ENCODE measurements at regions not wholly inside any gene's neighbourhood (a gene's known extent, or its start where the extent isn't known, plus 50 kb on each side); places are given as distances from the start of the nearest gene placed in this dataset.

DNA sequence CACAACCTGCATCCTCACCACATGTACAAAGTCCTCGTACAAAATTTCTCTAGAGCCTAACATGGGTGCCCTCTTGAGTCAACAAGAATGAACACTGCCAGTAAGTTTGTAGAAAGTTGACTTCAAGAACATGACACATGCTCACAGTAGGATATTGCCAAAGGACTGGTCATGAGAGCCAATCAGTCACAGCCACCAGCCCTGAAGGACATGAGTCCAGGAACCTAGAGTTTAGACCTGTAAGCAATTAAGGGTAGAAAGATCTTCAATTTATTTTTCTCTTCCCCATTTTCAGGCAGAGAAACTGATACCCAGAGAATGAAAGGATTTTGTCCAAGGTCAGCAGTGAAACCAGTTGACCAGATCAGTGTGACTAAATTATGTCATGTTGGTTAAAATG is 96.1 kb downstream of the MAFB start:
- TF ChIP-seq TAF1 (IDR thresholded peaks at IDR 0.05; ENCODE audit: low read depth, low read length) (no peak), POU2F2 (IDR thresholded peaks at IDR 0.05; ENCODE audit: low read depth, low read length) (no peak), SPI1 (IDR thresholded peaks at IDR 0.05; ENCODE audit: low read depth, low read length) (no peak), POLR2A (IDR thresholded peaks at IDR 0.05; ENCODE audit: low read depth, low read length) (no peak), POLR2AphosphoS5 (IDR thresholded peaks at IDR 0.05; ENCODE audit: low read depth, low read length) (no peak), PAX5 (IDR thresholded peaks at IDR 0.05; ENCODE audit: insufficient read depth, low read length, severe bottlenecking) (no peak)
- no peak for FAIRE-seq
- DNase-seq (ENCODE audit: insufficient read length, low spot score), result no peak

DNA sequence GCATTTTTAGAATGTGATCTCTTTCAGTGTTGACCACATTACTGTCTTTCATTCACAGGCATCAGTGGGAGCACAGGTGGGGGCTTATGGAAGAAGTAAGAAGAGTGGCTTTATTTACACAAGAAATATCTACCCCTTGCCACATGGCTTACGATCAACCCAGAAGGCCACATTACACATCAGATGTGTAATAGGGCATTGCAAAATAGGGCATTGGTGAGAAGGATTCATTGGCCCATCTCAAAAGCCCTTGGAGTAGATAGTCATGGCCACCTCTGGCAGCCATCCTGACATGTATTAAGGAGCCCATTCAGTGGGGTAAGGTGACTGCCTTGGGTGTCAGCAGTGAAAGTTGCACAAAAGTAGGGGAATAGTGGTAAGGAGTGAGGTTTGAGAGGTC is 97.5 kb downstream of the MAFB start:
- DNase-seq (ENCODE audit: insufficient read length, low spot score) (no peak), FAIRE-seq (no peak)
- TF ChIP-seq POLR2AphosphoS5 (IDR thresholded peaks at IDR 0.05; ENCODE audit: low read depth, low read length) (no peak), POU2F2 (IDR thresholded peaks at IDR 0.05; ENCODE audit: low read depth, low read length) (no peak), PAX5 (IDR thresholded peaks at IDR 0.05; ENCODE audit: insufficient read depth, low read length, severe bottlenecking) (no peak), TAF1 (IDR thresholded peaks at IDR 0.05; ENCODE audit: low read depth, low read length) (no peak)

DNA sequence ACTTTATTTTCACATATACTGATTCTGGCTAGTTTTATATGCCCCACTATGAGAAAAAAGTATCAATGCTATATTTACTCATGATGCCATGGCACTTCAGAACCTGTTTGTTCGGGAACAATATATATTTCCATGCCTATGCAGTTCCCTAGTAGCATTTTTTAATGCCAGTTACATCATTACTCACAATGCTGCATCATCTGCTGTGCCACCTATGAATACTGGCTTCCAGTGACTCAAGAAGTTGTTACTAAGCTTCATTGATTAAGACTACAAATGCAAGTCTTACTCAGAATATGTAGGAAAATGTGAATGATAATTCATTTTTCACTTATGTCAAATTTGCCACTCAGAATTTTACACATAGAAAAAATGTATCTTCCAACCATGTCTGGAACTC is 97.9 kb downstream of the MAFB start:
- DNase-seq (ENCODE audit: insufficient read length, low spot score) (no peak), FAIRE-seq (no peak)
- TF ChIP-seq PAX5 (IDR thresholded peaks at IDR 0.05; ENCODE audit: insufficient read depth, low read length, severe bottlenecking) (no peak), TAF1 (IDR thresholded peaks at IDR 0.05; ENCODE audit: low read depth, low read length) (no peak), SPI1 (IDR thresholded peaks at IDR 0.05; ENCODE audit: low read depth, low read length) (no peak), POLR2AphosphoS5 (IDR thresholded peaks at IDR 0.05; ENCODE audit: low read depth, low read length) (no peak), POU2F2 (IDR thresholded peaks at IDR 0.05; ENCODE audit: low read depth, low read length) (no peak), POLR2A (IDR thresholded peaks at IDR 0.05; ENCODE audit: low read depth, low read length) (no peak)

DNA sequence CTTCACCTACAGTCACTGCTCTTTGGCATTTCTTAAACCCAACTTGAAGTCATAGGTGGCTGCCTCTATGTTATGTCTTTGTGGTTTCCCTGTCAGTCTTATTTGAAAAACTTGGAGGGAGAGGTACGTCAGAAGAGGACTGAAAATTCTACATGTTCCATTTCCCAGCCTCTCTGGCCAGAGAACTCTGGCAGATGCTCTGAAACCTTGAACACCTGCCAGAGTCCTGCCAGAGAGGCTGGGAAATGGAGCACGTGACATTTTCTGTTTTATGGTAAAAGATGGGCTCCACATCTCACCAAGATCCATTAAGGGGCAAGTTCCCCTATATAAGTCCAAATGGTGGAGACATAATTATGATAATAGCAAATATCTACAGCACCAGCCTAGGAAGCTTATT is 99.5 kb downstream of the MAFB start:
- no peak for DNase-seq (ENCODE audit: insufficient read length, low spot score)
- TF ChIP-seq PAX5 (IDR thresholded peaks at IDR 0.05; ENCODE audit: insufficient read depth, low read length, severe bottlenecking), result no peak
- TF ChIP-seq POLR2AphosphoS5 (IDR thresholded peaks at IDR 0.05; ENCODE audit: low read depth, low read length), result no peak
- TF ChIP-seq POU2F2 (IDR thresholded peaks at IDR 0.05; ENCODE audit: low read depth, low read length), result no peak
- TF ChIP-seq SPI1 (IDR thresholded peaks at IDR 0.05; ENCODE audit: low read depth, low read length), result no peak
- no peak for TF ChIP-seq POLR2A (IDR thresholded peaks at IDR 0.05; ENCODE audit: low read depth, low read length)
- no peak for TF ChIP-seq TAF1 (IDR thresholded peaks at IDR 0.05; ENCODE audit: low read depth, low read length)
- FAIRE-seq, result no peak

DNA sequence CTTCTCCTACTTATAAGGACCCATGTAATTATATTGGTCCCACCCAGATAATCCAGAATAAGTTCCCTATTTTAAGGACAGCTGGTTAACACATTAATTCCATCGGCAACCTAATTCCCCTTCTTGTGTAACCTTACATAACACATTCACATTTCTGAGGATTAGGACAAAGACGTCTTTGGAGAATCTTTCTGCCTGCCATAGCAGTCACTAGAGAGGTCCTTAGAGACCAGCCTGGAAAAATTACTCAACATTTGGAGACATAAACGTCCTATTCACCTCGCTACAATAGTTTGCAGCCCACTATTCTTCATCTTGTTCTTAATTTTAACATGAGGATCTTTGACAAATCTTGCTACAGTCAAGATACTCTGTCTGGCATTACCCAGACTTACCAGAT is 100.1 kb downstream of the MAFB start:
- DNase-seq (ENCODE audit: insufficient read length, low spot score) (no peak), FAIRE-seq (no peak)
- TF ChIP-seq TAF1 (IDR thresholded peaks at IDR 0.05; ENCODE audit: low read depth, low read length), result no peak
- no peak for TF ChIP-seq PAX5 (IDR thresholded peaks at IDR 0.05; ENCODE audit: insufficient read depth, low read length, severe bottlenecking)
- no peak for TF ChIP-seq POLR2A (IDR thresholded peaks at IDR 0.05; ENCODE audit: low read depth, low read length)
- no peak for TF ChIP-seq POLR2AphosphoS5 (IDR thresholded peaks at IDR 0.05; ENCODE audit: low read depth, low read length)
- no peak for TF ChIP-seq POU2F2 (IDR thresholded peaks at IDR 0.05; ENCODE audit: low read depth, low read length)
- TF ChIP-seq SPI1 (IDR thresholded peaks at IDR 0.05; ENCODE audit: low read depth, low read length), result no peak

DNA sequence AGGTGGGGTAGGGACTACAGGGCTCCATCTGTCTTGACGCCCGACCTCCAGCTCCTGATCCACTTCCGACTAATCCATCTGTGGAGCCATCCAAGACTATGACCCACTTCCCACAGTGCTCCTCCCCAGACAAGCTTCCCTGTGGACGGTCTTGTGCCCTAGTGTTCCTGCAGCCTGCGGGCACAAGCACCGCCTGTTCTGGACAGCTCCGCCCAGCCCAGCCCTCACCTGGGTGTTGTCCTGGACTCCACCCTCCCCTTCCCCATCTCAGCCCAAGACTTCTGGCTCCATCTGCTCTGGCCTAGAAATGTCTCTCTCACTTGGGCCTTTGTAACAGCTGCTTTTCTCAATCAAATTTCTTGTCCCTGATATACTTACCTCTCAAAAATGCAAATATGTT is 102.0 kb downstream of the MAFB start:
- FAIRE-seq, result no peak
- TF ChIP-seq SPI1 (IDR thresholded peaks at IDR 0.05; ENCODE audit: low read depth, low read length) (no peak), POU2F2 (IDR thresholded peaks at IDR 0.05; ENCODE audit: low read depth, low read length) (no peak), POLR2A (IDR thresholded peaks at IDR 0.05; ENCODE audit: low read depth, low read length) (no peak), TAF1 (IDR thresholded peaks at IDR 0.05; ENCODE audit: low read depth, low read length) (no peak), PAX5 (IDR thresholded peaks at IDR 0.05; ENCODE audit: insufficient read depth, low read length, severe bottlenecking) (no peak), POLR2AphosphoS5 (IDR thresholded peaks at IDR 0.05; ENCODE audit: low read depth, low read length) (no peak)
- no peak for DNase-seq (ENCODE audit: insufficient read length, low spot score)

DNA sequence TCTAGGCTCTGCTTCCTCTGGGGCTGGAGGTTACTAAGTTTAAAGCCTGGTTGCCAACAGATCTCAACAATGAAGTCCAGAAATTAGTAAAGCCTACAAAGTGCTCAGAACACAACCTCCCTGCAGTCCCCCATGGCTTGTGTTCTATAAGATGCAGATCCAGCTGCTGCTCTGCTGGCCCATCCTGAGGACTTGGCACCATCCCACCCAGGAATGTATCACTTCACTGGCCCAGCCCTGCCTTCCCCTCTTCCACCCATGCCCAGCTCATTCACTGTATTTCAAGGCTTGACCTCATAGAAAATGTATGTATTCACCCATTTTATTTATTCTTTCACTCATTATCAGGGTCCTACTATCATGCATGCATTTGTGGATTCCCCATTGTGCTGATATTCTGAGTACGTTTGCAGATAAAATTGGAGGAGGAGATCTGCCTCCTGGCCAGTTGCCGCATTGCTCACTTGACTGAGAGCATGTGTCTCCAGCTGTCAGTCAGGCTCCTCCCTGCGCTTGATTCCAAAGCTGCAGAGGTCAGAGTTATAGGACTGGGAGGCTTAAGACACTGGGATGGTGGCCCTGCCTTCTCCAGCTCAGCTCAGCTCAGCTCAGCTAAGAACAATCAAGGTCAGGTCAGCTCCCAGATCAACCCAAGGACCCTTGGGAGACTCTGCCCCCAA is 104.8 kb downstream of the MAFB start:
- TF ChIP-seq POU2F2 (IDR thresholded peaks at IDR 0.05; ENCODE audit: low read depth, low read length), result no peak
- TF ChIP-seq PAX5 (IDR thresholded peaks at IDR 0.05; ENCODE audit: insufficient read depth, low read length, severe bottlenecking), result no peak
- no peak for TF ChIP-seq SPI1 (IDR thresholded peaks at IDR 0.05; ENCODE audit: low read depth, low read length)
- TF ChIP-seq POLR2A (IDR thresholded peaks at IDR 0.05; ENCODE audit: low read depth, low read length), result no peak
- FAIRE-seq (no peak), DNase-seq (ENCODE audit: insufficient read length, low spot score) (no peak)

DNA sequence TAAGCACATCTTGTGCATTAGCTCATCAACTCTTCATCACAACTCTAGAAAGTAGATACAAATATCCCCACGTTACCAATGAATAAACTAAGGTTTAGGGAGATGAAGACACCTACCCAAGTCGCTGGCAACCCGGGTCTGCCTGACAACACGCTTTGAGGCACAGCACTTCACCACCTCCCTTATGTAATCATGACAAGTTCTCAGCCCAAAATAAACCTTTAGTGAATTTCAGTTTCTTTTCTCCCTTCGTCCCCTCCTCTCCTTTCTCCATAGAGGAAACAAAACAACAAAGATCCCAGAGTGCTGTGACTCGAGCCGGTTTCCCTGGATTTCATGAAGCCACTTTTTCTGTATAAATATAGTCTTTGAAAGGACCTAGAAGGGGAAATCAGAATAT is 105.4 kb downstream of the MAFB start:
- FAIRE-seq, result no peak
- TF ChIP-seq POU2F2 (IDR thresholded peaks at IDR 0.05; ENCODE audit: low read depth, low read length), result no peak
- no peak for TF ChIP-seq PAX5 (IDR thresholded peaks at IDR 0.05; ENCODE audit: insufficient read depth, low read length, severe bottlenecking)
- no peak for TF ChIP-seq POLR2A (IDR thresholded peaks at IDR 0.05; ENCODE audit: low read depth, low read length)
- no peak for TF ChIP-seq SPI1 (IDR thresholded peaks at IDR 0.05; ENCODE audit: low read depth, low read length)
- TF ChIP-seq TAF1 (IDR thresholded peaks at IDR 0.05; ENCODE audit: low read depth, low read length), result no peak
- TF ChIP-seq POLR2AphosphoS5 (IDR thresholded peaks at IDR 0.05; ENCODE audit: low read depth, low read length), result no peak
- no peak for DNase-seq (ENCODE audit: insufficient read length, low spot score)

DNA sequence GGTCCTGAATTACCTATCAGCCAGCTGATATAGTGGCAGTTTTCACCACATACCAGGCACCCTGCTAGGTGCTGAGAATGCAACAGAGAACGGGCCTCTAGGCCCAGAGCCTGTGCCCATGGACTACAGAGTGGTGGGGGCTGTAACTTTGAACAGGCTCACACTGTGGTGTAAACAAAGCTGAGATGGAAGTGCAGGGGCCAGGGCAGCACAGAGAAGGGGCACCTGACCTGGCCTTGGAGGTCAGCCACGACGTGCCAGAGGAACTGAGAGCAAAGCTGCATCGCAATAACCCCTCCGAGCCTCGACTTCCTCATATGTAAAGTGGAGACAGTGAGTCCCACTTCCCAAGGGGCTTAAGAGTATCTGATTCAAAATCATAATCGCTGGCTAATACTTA is 105.8 kb downstream of the MAFB start:
- DNase-seq (ENCODE audit: insufficient read length, low spot score), result no peak

DNA sequence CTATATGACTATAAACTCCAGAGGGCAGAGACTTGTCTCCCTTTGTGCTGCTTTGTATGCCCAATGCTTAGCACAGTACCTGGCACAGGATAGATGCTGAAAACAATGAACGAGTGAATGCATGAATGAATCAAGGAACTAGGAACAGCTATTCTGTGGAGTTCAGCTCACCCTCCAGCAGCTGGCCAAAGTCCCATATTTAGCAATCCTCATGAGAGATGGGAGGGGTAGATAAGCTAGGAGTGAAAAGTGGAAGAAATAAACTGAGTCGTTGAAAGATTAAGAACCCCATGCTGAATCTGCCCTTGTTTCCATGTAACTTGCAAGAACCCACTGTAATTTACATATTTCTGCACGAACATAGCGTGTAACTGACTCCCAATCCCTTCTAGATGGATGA is 106.5 kb downstream of the MAFB start:
- FAIRE-seq (no peak), DNase-seq (ENCODE audit: insufficient read length, low spot score) (no peak)
- TF ChIP-seq POLR2A (IDR thresholded peaks at IDR 0.05; ENCODE audit: low read depth, low read length) (no peak), PAX5 (IDR thresholded peaks at IDR 0.05; ENCODE audit: insufficient read depth, low read length, severe bottlenecking) (no peak), POU2F2 (IDR thresholded peaks at IDR 0.05; ENCODE audit: low read depth, low read length) (no peak), TAF1 (IDR thresholded peaks at IDR 0.05; ENCODE audit: low read depth, low read length) (no peak), POLR2AphosphoS5 (IDR thresholded peaks at IDR 0.05; ENCODE audit: low read depth, low read length) (no peak), SPI1 (IDR thresholded peaks at IDR 0.05; ENCODE audit: low read depth, low read length) (no peak)

More for the DNA sequence above, 105.8 kb downstream of the MAFB start:
- FAIRE-seq, result no peak
- TF ChIP-seq POLR2AphosphoS5 (IDR thresholded peaks at IDR 0.05; ENCODE audit: low read depth, low read length) (no peak), SPI1 (IDR thresholded peaks at IDR 0.05; ENCODE audit: low read depth, low read length) (no peak)

Data from GM12891 (cell line).